Keratinocyte (primary cell): ENCODE measurements at regions not wholly inside any gene's neighbourhood (a gene's known extent, or its start where the extent isn't known, plus 50 kb on each side); places are given as distances from the start of the nearest gene placed in this dataset.

Experiments
- DNase-seq: peaks from one replicate; pipeline ENCODE4 v3.0.0-alpha.2; 2011; ENCODE audit warnings: low read depth, missing footprints, low spot score
- FAIRE-seq: peaks from 2 replicates; lab custom pipeline; 2011; peaks lifted over from hg19 to GRCh38; lab: Jason Lieb, UNC
- H2AFZ ChIP-seq: 2 replicates; pipeline ENCODE4 v1.6.0; 2012; ENCODE audit warnings: low read length, control low read depth, inconsistent platforms; ENCODE audit not compliant: control insufficient read depth
- H3K27ac ChIP-seq: 2 replicates; pipeline ENCODE4 v1.5.1; 2011; ENCODE audit warnings: low read length; ENCODE audit not compliant: control insufficient read depth, insufficient read depth
- H3K27me3 ChIP-seq: 3 replicates; pipeline ENCODE4 v1.6.0; 2011; ENCODE audit warnings: low read length; ENCODE audit not compliant: control insufficient read depth, insufficient read depth; ENCODE audit errors: extremely low read depth
- H3K36me3 ChIP-seq, 2 experiments: 2 replicates in 1 of 2; 3 replicates in 1 of 2; pipeline ENCODE4 v1.5.1; 2011; ENCODE audit warnings: low read length in 2 of 2, mild to moderate bottlenecking in 1 of 2; ENCODE audit not compliant: control insufficient read depth in 2 of 2, insufficient read depth in 2 of 2; ENCODE audit errors: extremely low read depth in 1 of 2
- H3K4me1 ChIP-seq: 3 replicates; pipeline ENCODE4 v1.5.1; 2011; ENCODE audit warnings: low read length; ENCODE audit not compliant: control insufficient read depth, insufficient read depth; ENCODE audit errors: extremely low read depth
- H3K4me2 ChIP-seq: 3 replicates; pipeline ENCODE4 v1.6.0; 2011; ENCODE audit warnings: low read depth, low read length; ENCODE audit not compliant: control insufficient read depth, insufficient read depth; ENCODE audit errors: extremely low read depth
- H3K4me3 ChIP-seq, 3 experiments: fragments of 200-600 bp in 1 of 3; sonication (generic) in 1 of 3; 2 replicates in 2 of 3; 3 replicates in 1 of 3; pipeline ENCODE4 v1.5.1; 2011 to 2016; ENCODE audit warnings: low read length in 3 of 3, mild to moderate bottlenecking in 3 of 3, control low read depth in 2 of 3, inconsistent platforms in 1 of 3, low read depth in 1 of 3, mixed read lengths in 1 of 3, mixed run types in 1 of 3, moderate library complexity in 1 of 3; ENCODE audit not compliant: control insufficient read depth in 2 of 3, insufficient read depth in 2 of 3; ENCODE audit errors: extremely low read depth in 1 of 3
- H3K79me2 ChIP-seq: 2 replicates; pipeline ENCODE4 v1.6.0; 2012; ENCODE audit warnings: low read length; ENCODE audit not compliant: control insufficient read depth, insufficient read depth
- H3K9ac ChIP-seq: 3 replicates; pipeline ENCODE4 v1.6.0; 2011; ENCODE audit warnings: low read length; ENCODE audit not compliant: control insufficient read depth, insufficient read depth; ENCODE audit errors: extremely low read depth
- H3K9me1 ChIP-seq: 3 replicates; pipeline ENCODE4 v1.6.0; 2011; ENCODE audit warnings: low read length; ENCODE audit not compliant: control insufficient read depth, insufficient read depth; ENCODE audit errors: extremely low read depth
- H3K9me3 ChIP-seq: 2 replicates; pipeline ENCODE4 v1.5.1; 2012; ENCODE audit warnings: low read depth, low read length; ENCODE audit not compliant: control insufficient read depth
- H4K20me1 ChIP-seq: 3 replicates; pipeline ENCODE4 v1.6.0; 2011; ENCODE audit warnings: low read length; ENCODE audit not compliant: control insufficient read depth, insufficient read depth; ENCODE audit errors: extremely low read depth
- EZH2 ChIP-seq: IDR thresholded peaks from one replicate; pipeline ENCODE4 v1.6.1; 2012; ENCODE audit warnings: inconsistent platforms, mild to moderate bottlenecking, low read length, moderate library complexity
- dilution Hi-C: fragments of 300-500 bp; cut with MboI; formaldehyde crosslinking; loops from one replicate; pipeline ENCODE4 v1.7.0; 2020; ENCODE audit warnings: low sequenced_read_pairs; ENCODE audit not compliant: extremely low pct_ligation_motif_present
- TF ChIP-seq, protein P1 (sequence below), 3 experiments: IDR thresholded peaks in 1 of 3; conservative IDR thresholded peaks in 1 of 3; optimal IDR thresholded peaks in 1 of 3; 2 replicates in 2 of 3; 3 replicates in 1 of 3; pipeline versions ENCODE3 to v1.5.1; 2011; ENCODE audit warnings: low read length in 3 of 3, mild to moderate bottlenecking in 3 of 3, moderate library complexity in 2 of 3, control low read depth in 1 of 3, inconsistent platforms in 1 of 3; ENCODE audit not compliant: insufficient read depth in 2 of 3; ENCODE audit errors: extremely low read depth in 1 of 3

DNA sequence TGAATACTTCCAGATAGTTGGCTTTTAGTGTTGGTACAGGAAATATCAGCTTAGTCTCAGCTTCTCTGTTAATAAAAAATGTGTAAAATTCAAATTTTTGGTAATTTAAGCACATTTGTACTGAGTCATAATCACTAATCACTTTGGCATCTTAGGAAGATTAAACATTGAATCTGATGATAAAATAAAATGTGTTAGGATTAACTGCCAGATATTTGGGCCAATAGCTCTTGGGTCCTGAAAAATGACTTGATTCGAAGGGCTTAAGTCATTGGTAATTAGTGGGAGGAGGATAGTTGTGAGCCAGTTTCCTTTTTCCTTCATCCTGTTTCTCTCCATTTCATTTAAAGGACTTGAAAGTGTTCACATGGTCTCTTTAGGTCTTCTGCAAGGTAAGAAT, 426.1 kb downstream of the RFPL4B start:
- H3K27ac ChIP-seq, result no peak overlapping the region
- H3K9me1 ChIP-seq, result no peaks in the 10 kb centered on the region
- H3K27me3 ChIP-seq, result no peaks in the 10 kb centered on the region
- no peak overlapping the region for H3K4me2 ChIP-seq
- H3K4me1 ChIP-seq, result no peaks in the 10 kb centered on the region
- H3K9ac ChIP-seq, result no peak overlapping the region
- FAIRE-seq (no peak), DNase-seq (no peak)
- TF ChIP-seq EZH2, result no peak
- TF ChIP-seq, protein P1, sequence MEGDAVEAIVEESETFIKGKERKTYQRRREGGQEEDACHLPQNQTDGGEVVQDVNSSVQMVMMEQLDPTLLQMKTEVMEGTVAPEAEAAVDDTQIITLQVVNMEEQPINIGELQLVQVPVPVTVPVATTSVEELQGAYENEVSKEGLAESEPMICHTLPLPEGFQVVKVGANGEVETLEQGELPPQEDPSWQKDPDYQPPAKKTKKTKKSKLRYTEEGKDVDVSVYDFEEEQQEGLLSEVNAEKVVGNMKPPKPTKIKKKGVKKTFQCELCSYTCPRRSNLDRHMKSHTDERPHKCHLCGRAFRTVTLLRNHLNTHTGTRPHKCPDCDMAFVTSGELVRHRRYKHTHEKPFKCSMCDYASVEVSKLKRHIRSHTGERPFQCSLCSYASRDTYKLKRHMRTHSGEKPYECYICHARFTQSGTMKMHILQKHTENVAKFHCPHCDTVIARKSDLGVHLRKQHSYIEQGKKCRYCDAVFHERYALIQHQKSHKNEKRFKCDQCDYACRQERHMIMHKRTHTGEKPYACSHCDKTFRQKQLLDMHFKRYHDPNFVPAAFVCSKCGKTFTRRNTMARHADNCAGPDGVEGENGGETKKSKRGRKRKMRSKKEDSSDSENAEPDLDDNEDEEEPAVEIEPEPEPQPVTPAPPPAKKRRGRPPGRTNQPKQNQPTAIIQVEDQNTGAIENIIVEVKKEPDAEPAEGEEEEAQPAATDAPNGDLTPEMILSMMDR (optimal IDR thresholded peaks at IDR 0.05 in 1 of 3, IDR thresholded peaks at IDR 0.05 in 1 of 3, conservative IDR thresholded peaks at IDR 0.05 in 1 of 3; ENCODE audit: extremely low read depth in 1 of 3, insufficient read depth in 2 of 3, low read length in 3 of 3), result no peak
- no peak overlapping the region for H3K4me3 ChIP-seq
- H3K36me3 ChIP-seq, result no peaks in the 10 kb centered on the region
- H2AFZ ChIP-seq, result no peak overlapping the region
- dilution Hi-C loops, result no loop called here
- H4K20me1 ChIP-seq, result no peaks in the 10 kb centered on the region
- H3K79me2 ChIP-seq, result no peaks in the 10 kb centered on the region
- no peaks in the 10 kb centered on the region for H3K9me3 ChIP-seq

DNA sequence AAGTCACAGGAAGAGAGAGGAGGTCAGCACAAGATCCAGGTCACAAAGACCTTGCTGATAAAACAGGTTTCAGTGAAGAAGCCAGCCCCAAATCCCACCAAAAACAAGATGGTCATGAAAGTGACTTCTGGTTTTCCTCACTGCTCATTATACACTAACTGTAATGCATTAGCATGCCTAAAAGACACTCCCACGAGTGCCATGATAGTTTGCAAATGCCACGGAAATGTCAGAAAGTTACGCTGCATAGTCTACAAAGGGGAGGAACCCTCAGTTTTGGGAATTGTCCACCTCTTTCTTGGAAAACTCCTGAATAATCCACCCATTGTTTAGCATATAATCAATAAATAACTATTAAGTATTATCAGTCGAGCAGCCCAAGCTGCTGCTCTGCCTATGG, 427.2 kb downstream of the RFPL4B start:
- dilution Hi-C loops, result no loop called here
- no peaks in the 10 kb centered on the region for H3K27me3 ChIP-seq
- H3K9me1 ChIP-seq, result no peaks in the 10 kb centered on the region
- no peak overlapping the region for H3K27ac ChIP-seq
- H3K4me1 ChIP-seq, result no peaks in the 10 kb centered on the region
- no peaks in the 10 kb centered on the region for H3K79me2 ChIP-seq
- no peaks in the 10 kb centered on the region for H3K36me3 ChIP-seq
- no peak overlapping the region for H3K4me3 ChIP-seq
- no peak for FAIRE-seq
- H2AFZ ChIP-seq, result no peak overlapping the region
- no peak overlapping the region for H3K4me2 ChIP-seq
- no peaks in the 10 kb centered on the region for H4K20me1 ChIP-seq
- no peaks in the 10 kb centered on the region for H3K9me3 ChIP-seq
- DNase-seq, result no peak
- TF ChIP-seq, protein P1 (optimal IDR thresholded peaks at IDR 0.05 in 1 of 3, IDR thresholded peaks at IDR 0.05 in 1 of 3, conservative IDR thresholded peaks at IDR 0.05 in 1 of 3; ENCODE audit: extremely low read depth in 1 of 3, insufficient read depth in 2 of 3, low read length in 3 of 3), result no peak
- H3K9ac ChIP-seq, result no peak overlapping the region
